ENCODE measurements at regions not wholly inside any gene's neighbourhood (a gene's known extent, or its start where the extent isn't known, plus 50 kb on each side); places are given as distances from the start of the nearest gene placed in this dataset.

DNA sequence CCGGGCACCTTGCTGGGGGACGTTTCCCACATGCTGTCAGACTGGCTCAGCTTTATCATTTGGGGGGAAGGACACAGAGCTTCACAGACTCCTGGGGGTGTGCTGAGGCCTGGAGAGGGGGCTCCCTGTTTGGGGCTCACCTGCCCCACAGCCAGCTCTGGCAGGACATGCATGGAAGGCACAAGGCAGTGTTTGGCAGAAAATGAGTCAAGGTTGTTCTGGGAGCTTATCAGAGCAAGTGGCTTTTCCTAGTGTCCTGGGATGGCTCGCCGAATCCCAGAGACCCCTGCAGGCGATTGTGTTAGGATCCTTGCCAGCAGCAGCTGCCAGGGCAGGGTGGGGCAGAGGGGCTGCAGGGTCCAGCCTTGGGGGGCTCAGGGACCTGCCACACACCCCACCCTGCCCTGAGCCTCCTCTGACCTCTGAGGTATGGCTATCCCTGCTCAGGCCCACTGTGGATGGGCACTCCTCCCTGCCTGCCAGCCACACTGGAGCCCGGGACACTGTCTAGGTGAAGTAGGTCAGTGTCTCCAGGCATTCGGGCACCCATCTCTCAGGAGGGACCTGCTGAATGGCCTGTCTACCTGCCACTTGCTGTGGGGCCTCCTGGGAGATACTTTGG lies 1323.0 kb downstream of the BRD1 start:
- Histone ChIP-seq H3K9me3 (ENCODE audit: low read length) (no peaks in the 10 kb centered on the region), H3K36me3 (ENCODE audit: insufficient read depth, low read length) (no peaks in the 10 kb centered on the region), H3K4me3 (ENCODE audit: low read length) (no peak overlapping the region), H3K27ac (ENCODE audit: low read depth, low read length) (no peak overlapping the region), H3K27me3 (ENCODE audit: insufficient read depth, low read length, poor library complexity, severe bottlenecking) (no peaks in the 10 kb centered on the region), H3K4me1 (ENCODE audit: insufficient read depth, low read length) (no peaks in the 10 kb centered on the region)
- H3K4me1 Mint-ChIP-seq = no peaks in the 10 kb centered on the region
- POLR2A ChIA-PET = no interaction called here
- no peak overlapping the region for H3K4me3 Mint-ChIP-seq
- CTCF ChIA-PET = no interaction called here
- H3K27me3 Mint-ChIP-seq = peaks cover 2 to 4% of the 10 kb centered on the region in 2 donors
- H3K36me3 Mint-ChIP-seq = no peaks in the 10 kb centered on the region
- H3K27ac Mint-ChIP-seq = no peak overlapping the region
- DNase-seq = no peak
- no peaks in the 10 kb centered on the region for H3K9me3 Mint-ChIP-seq

DNA sequence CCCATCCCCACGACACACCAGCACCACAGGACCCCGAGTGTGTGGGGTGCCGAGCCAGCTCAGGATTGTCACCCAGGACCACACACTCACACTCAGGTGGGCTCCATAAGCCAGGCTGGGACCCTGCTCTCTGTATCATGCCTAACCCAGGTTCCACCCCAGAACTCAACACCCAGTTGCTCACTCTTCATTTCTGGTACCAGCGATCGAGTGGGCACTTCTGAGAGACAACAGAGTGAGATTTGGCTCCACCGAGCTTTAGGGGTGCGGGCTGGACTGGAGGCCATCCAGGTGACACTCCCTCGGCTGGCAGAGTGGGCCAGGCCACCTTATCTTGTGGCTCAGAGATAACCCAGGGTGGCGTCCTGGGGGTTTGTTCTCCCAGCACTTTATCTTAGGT lies 1323.8 kb downstream of the BRD1 start:
- Mint-ChIP-seq H3K4me3 (no peak overlapping the region), H3K27me3 (peaks cover 0 to 4% of the 10 kb centered on the region in 2 donors), H3K4me1 (no peaks in the 10 kb centered on the region), H3K27ac (no peak overlapping the region), H3K9me3 (no peaks in the 10 kb centered on the region), H3K36me3 (no peaks in the 10 kb centered on the region)
- DNase-seq = peak in 1 of 5 donors; percentile 40
- H3K27me3 ChIP-seq (ENCODE audit: insufficient read depth, low read length, poor library complexity, severe bottlenecking) = no peaks in the 10 kb centered on the region
- ChIA-PET CTCF (no interaction called here), POLR2A (no interaction called here)
- no peak overlapping the region for H3K27ac ChIP-seq (ENCODE audit: low read depth, low read length)
- H3K4me1 ChIP-seq (ENCODE audit: insufficient read depth, low read length) = no peaks in the 10 kb centered on the region
- H3K4me3 ChIP-seq (ENCODE audit: low read length) = no peak overlapping the region
- no peaks in the 10 kb centered on the region for H3K9me3 ChIP-seq (ENCODE audit: low read length)
- no peaks in the 10 kb centered on the region for H3K36me3 ChIP-seq (ENCODE audit: insufficient read depth, low read length)

DNA sequence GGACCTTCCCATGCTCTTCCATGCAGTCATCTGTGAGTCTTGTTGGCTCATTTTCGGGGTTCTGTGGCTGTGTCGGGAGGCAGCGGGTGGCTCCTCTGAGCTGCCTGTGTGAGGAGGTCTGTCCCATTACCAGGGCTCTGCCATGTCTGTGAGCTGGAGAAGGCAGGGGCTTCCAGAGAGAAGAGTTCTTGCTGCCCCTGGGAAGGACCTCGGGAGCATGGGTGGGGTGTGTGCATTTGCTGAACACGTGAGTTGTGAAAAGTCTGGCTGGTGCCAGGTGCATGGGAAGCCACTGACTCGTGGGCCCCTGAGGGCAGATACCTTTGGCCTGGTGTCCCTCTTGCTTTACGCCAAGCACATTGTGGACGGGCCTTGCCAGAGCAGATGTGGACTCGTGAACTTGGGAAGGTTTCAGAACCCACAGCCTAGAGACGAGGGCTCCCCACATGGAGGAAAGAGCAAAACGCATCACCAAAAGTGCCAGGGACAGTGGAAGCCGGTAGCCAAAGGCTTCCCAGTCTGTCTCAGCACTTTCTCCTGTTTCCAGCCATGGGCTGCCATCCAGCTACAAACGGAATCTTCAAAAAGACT lies 1324.5 kb downstream of the BRD1 start:
- H3K27ac Mint-ChIP-seq = no peak overlapping the region
- CTCF ChIA-PET = no interaction called here

DNA sequence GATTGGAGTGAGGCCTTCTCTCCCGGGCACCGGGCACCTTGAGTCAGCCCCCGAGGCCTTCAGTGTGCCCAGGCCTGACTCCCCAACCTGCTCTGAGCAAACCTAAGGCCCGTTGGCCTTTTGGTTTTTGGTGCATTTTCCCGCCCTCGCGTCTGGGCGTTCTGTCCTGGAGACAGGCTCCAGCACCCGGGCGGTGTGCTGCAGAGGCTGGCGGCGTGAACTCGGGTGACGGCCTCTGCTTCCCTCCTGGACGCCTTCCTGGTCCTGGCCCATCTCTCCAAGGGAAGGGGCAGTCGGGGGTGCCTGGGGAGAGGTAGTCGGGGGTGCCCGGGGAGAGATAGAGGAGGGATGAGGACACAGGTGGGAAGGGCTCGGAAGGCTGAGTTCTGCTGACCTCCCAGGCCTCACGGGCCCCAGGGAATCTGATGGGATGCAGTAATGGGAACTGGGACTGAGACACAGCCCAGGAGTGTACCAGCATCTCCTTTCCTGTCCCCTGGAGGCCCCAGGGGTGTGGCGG lies 1326.4 kb downstream of the BRD1 start:
- H3K4me1 Mint-ChIP-seq = no peaks in the 10 kb centered on the region
- Histone ChIP-seq H3K27me3 (ENCODE audit: insufficient read depth, low read length, poor library complexity, severe bottlenecking) (no peaks in the 10 kb centered on the region), H3K9me3 (ENCODE audit: low read length) (no peaks in the 10 kb centered on the region), H3K36me3 (ENCODE audit: insufficient read depth, low read length) (no peaks in the 10 kb centered on the region), H3K4me3 (ENCODE audit: low read length) (no peak overlapping the region), H3K27ac (ENCODE audit: low read depth, low read length) (no peak overlapping the region), H3K4me1 (ENCODE audit: insufficient read depth, low read length) (no peaks in the 10 kb centered on the region)
- no peak overlapping the region for H3K27ac Mint-ChIP-seq
- no peaks in the 10 kb centered on the region for H3K9me3 Mint-ChIP-seq
- H3K4me3 Mint-ChIP-seq = no peak overlapping the region
- peak in 1 of 5 donors; percentile 26 for DNase-seq
- H3K27me3 Mint-ChIP-seq = peaks cover 0 to 4% of the 10 kb centered on the region in 2 donors
- H3K36me3 Mint-ChIP-seq = no peaks in the 10 kb centered on the region
- CTCF ChIA-PET = no interaction called here
- POLR2A ChIA-PET = no interaction called here

More for the DNA sequence above, 1324.5 kb downstream of the BRD1 start:
- DNase-seq = peak in 1 of 5 donors; percentile 35
- no peaks in the 10 kb centered on the region for H3K9me3 Mint-ChIP-seq
- Histone ChIP-seq H3K4me3 (ENCODE audit: low read length) (no peak overlapping the region), H3K4me1 (ENCODE audit: insufficient read depth, low read length) (no peaks in the 10 kb centered on the region), H3K36me3 (ENCODE audit: insufficient read depth, low read length) (no peaks in the 10 kb centered on the region), H3K27ac (ENCODE audit: low read depth, low read length) (no peak overlapping the region), H3K27me3 (ENCODE audit: insufficient read depth, low read length, poor library complexity, severe bottlenecking) (no peaks in the 10 kb centered on the region), H3K9me3 (ENCODE audit: low read length) (no peaks in the 10 kb centered on the region)
- H3K27me3 Mint-ChIP-seq = peaks cover 0 to 4% of the 10 kb centered on the region in 2 donors
- H3K36me3 Mint-ChIP-seq = no peaks in the 10 kb centered on the region
- POLR2A ChIA-PET = no interaction called here
- no peak overlapping the region for H3K4me3 Mint-ChIP-seq
- no peaks in the 10 kb centered on the region for H3K4me1 Mint-ChIP-seq

DNA sequence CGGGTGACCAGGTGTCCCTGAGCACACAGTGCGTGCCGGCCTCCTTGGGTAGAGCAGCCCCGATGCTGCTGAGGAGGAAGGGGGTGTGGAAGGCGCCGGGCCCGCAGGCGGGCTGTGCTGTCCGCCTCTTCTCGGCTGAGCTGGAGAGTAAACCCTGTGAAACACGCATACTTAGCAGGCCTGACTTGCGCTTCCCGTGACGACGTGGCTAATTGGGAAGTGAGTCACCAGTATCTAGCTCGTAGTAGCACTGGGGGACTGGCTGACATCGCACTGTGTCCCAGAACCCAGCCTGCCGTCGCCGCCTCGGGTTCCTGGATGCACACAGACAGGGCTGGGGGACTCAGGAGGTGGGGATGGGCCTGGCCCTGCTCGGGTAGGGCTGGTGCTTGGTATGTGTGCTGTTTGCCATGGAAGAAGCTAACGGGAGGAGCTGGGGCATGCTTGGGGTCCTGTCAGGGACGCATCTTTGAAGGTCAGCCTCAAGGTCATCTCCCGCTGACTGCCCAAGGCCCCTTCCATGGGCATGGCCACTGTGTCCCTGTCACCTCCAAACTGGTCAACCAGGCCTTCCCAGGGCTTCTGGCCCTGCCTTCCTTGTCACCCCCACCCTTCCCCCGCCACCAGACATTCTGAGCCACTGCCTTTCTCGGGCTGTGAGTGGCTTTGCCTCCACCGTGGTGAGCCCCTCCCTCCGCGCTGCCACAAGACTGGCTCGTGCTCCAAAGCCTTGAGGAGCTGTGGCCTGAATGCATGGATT lies 1327.0 kb downstream of the BRD1 start:
- H3K36me3 ChIP-seq (ENCODE audit: insufficient read depth, low read length) = no peaks in the 10 kb centered on the region
- DNase-seq = peak in 1 of 5 donors; percentile 35
- ChIA-PET POLR2A (no interaction called here), CTCF (no interaction called here)
- no peaks in the 10 kb centered on the region for H3K4me1 ChIP-seq (ENCODE audit: insufficient read depth, low read length)
- no peaks in the 10 kb centered on the region for H3K27me3 ChIP-seq (ENCODE audit: insufficient read depth, low read length, poor library complexity, severe bottlenecking)
- Mint-ChIP-seq H3K4me3 (no peak overlapping the region), H3K36me3 (no peaks in the 10 kb centered on the region), H3K4me1 (no peaks in the 10 kb centered on the region), H3K27me3 (peaks cover 0 to 7% of the 10 kb centered on the region in 2 donors), H3K9me3 (no peaks in the 10 kb centered on the region), H3K27ac (no peak overlapping the region)
- H3K27ac ChIP-seq (ENCODE audit: low read depth, low read length) = no peak overlapping the region
- no peak overlapping the region for H3K4me3 ChIP-seq (ENCODE audit: low read length)
- H3K9me3 ChIP-seq (ENCODE audit: low read length) = no peaks in the 10 kb centered on the region

DNA sequence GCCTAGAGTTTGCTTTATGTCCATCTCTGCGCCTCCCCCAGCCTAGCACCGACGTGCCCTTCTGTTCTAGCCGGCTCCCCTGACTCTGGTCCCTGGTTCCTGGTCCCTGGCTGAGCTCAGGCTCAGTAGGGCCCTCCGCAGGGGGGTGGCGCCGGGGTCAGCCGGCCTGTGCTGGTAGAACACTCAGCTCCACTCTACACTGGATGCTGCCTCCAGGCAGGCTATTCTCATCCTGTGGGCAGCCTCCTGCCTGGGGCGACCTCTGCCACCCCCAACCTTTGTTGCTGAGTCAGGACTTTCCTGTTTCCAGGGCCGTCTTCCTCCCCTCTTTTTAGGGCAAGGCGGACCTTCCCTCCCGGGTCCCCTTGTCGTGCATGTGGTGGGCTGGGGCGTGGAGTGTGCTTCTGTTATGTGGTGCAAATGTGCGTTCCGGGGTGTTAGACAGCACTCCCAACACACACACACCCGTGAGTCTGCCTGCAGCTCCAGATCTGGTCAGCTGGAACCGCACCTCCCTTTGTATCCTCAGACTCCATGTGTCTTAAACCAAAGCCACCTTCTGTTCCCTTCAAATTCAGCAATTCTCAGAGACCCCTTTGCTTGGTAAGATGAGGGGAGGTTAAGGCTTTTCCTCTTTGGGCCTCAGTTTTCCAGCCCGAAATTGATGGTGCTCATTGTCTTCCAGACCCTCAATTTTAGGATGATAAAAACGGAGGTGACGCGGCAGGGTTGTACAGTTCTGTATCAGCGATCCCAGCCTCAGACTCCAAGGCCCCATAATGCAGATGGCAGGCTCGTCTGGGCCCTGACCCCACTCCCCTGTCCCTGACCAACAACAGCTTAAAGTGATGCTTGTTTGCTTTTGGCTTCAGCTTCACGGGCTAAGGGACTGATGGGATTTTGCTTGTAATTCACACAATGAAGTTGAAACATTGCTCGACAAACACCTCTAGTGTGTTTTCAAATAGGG lies 1327.9 kb downstream of the BRD1 start:
- H3K4me1 ChIP-seq (ENCODE audit: insufficient read depth, low read length) = no peaks in the 10 kb centered on the region
- H3K27ac ChIP-seq (ENCODE audit: low read depth, low read length) = no peak overlapping the region
- Mint-ChIP-seq H3K9me3 (no peaks in the 10 kb centered on the region), H3K4me3 (no peak overlapping the region), H3K27ac (no peak overlapping the region), H3K36me3 (no peaks in the 10 kb centered on the region), H3K4me1 (no peaks in the 10 kb centered on the region), H3K27me3 (peaks cover 2 to 10% of the 10 kb centered on the region in 2 donors)
- no peaks in the 10 kb centered on the region for H3K27me3 ChIP-seq (ENCODE audit: insufficient read depth, low read length, poor library complexity, severe bottlenecking)
- ChIA-PET POLR2A (no interaction called here), CTCF (no interaction called here)
- DNase-seq = peak in 1 of 5 donors; percentile 18
- H3K9me3 ChIP-seq (ENCODE audit: low read length) = no peaks in the 10 kb centered on the region
- no peak overlapping the region for H3K4me3 ChIP-seq (ENCODE audit: low read length)
- H3K36me3 ChIP-seq (ENCODE audit: insufficient read depth, low read length) = no peaks in the 10 kb centered on the region

DNA sequence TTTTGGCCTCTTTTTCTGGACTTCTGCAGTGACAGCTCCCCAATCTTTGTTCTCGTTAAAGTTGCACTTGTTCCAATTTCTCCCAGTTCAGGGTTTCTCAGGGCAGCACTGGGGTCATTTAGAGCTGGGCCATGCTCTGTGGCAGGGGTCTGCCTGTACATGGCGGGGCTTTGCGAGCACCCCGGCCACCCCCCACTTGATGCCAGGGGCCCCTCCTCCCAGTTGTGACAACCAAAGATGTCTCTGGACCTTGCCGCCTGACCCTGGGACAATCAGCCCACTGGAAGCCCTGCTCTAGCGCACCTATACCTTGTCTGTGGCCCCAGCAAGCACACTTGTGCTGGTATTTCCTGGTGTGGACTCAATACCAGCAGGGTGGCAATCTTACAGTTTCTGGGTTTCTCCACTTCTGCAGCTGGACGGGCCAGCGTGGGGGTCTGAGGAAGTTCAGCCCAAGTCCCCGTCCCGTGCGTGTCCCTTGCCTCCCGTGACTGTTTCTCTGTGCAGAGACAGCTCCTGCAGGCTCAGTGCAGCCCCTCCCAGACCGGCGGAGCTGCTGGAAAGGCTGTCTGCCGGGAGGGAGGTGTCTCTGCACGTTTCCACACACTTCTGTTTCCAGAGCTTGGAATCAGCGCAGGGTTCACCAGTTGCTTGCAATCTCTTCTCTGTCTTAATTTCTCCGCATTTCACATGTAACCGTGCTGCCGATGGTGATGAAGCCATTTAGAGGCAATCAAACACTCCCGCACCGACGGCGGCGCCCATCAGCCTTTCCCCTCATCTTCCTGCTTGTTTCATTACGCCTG lies 1328.9 kb downstream of the BRD1 start:
- no peak overlapping the region for H3K27ac Mint-ChIP-seq
- H3K36me3 ChIP-seq (ENCODE audit: insufficient read depth, low read length) = no peaks in the 10 kb centered on the region
- H3K4me3 ChIP-seq (ENCODE audit: low read length) = no peak overlapping the region
- no peaks in the 10 kb centered on the region for H3K27me3 ChIP-seq (ENCODE audit: insufficient read depth, low read length, poor library complexity, severe bottlenecking)
- H3K36me3 Mint-ChIP-seq = no peaks in the 10 kb centered on the region
- DNase-seq = peak in 1 of 5 donors; percentile 29
- H3K4me1 ChIP-seq (ENCODE audit: insufficient read depth, low read length) = no peaks in the 10 kb centered on the region
- H3K9me3 ChIP-seq (ENCODE audit: low read length) = no peaks in the 10 kb centered on the region
- ChIA-PET POLR2A (no interaction called here), CTCF (no interaction called here)
- no peak overlapping the region for H3K4me3 Mint-ChIP-seq
- H3K27me3 Mint-ChIP-seq = peaks cover 3 to 16% of the 10 kb centered on the region in 2 donors
- H3K4me1 Mint-ChIP-seq = no peaks in the 10 kb centered on the region
- no peak overlapping the region for H3K27ac ChIP-seq (ENCODE audit: low read depth, low read length)
- H3K9me3 Mint-ChIP-seq = no peaks in the 10 kb centered on the region

All from CD8-positive, alpha-beta memory T cell (primary cell).